Hepatocyte (in vitro differentiated cells): ENCODE measurements at regions not wholly inside any gene's neighbourhood (a gene's known extent, or its start where the extent isn't known, plus 50 kb on each side); places are given as distances from the start of the nearest gene placed in this dataset.

ENCODE experiments used
- CTCF ChIP-seq: fragments of 200-600 bp; sonication (generic); IDR thresholded peaks from 2 replicates; pipeline ENCODE4 v1.5.1; 2016; ENCODE audit warnings: antibody characterized with exemption, mild to moderate bottlenecking; ENCODE audit not compliant: poor library complexity
- EZH2 ChIP-seq: fragments of 200-600 bp; sonication (generic); IDR thresholded peaks from 2 replicates; pipeline ENCODE4 v1.6.1; 2016; ENCODE audit warnings: antibody characterized with exemption, mild to moderate bottlenecking, borderline replicate concordance
- EZH2phosphoT487 ChIP-seq: fragments of 200-600 bp; sonication (generic); IDR thresholded peaks from one replicate; pipeline ENCODE4 v1.6.1; 2018; ENCODE audit warnings: antibody characterized with exemption, mild to moderate bottlenecking, low read depth, moderate library complexity; ENCODE audit not compliant: unreplicated experiment, severe bottlenecking

- no peak for TF ChIP-seq CTCF
- no peak for TF ChIP-seq EZH2
- TF ChIP-seq EZH2phosphoT487, result no peak
Measured at GRCh38 chr13:79745081-79745480, 264.1 kb downstream of the NDFIP2 start.
